Activated naive CD8-positive, alpha-beta T cell (primary cell): ENCODE measurements at regions not wholly inside any gene's neighbourhood (a gene's known extent, or its start where the extent isn't known, plus 50 kb on each side); places are given as distances from the start of the nearest gene placed in this dataset.

ENCODE experiments used
- H3K27ac Mint-ChIP-seq: one replicate; pipeline ENCODE4 v1.8.0; 2021; ENCODE audit warnings: mixed read lengths
- H3K27me3 Mint-ChIP-seq: one replicate; pipeline ENCODE4 v1.8.0; 2021; ENCODE audit warnings: mixed read lengths
- H3K36me3 Mint-ChIP-seq: one replicate; pipeline ENCODE4 v1.8.0; 2021; ENCODE audit warnings: mixed read lengths
- H3K4me1 Mint-ChIP-seq: one replicate; pipeline ENCODE4 v1.8.0; 2021; ENCODE audit warnings: low read depth, mixed read lengths
- H3K4me3 Mint-ChIP-seq: one replicate; pipeline ENCODE4 v1.8.0; 2021; ENCODE audit warnings: mild to moderate bottlenecking, mixed read lengths
- H3K9me3 Mint-ChIP-seq: one replicate; pipeline ENCODE4 v1.8.0; 2021; ENCODE audit warnings: low read depth, mixed read lengths

GRCh38 chr7:68904630-68905029 is 693.6 kb upstream of the AUTS2 start:
- H3K9me3 Mint-ChIP-seq: peaks cover 5% of the 10 kb centered on the region
- H3K27ac Mint-ChIP-seq: no peak overlapping the region
- no peaks in the 10 kb centered on the region for H3K27me3 Mint-ChIP-seq
- no peaks in the 10 kb centered on the region for H3K36me3 Mint-ChIP-seq
- H3K4me3 Mint-ChIP-seq: no peak overlapping the region
- H3K4me1 Mint-ChIP-seq: no peaks in the 10 kb centered on the region

DNA sequence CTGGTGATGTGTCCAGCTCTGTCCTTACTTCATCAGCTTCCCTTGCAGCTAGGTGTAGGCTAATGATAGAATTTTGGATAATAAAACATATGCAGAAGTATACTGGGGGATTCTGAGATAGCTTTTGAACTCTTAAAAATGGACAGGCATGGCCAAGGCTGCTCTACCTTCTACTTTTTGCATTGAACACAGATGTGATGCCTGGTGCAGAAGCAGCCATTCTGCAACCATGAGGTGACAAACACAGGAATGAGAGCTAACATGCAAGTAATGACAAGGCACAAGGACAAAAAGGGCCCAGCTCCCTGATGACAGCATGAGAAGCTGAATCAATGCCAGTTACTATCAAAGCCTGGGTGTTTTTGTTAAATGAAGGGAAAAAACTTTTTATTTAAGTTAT is 686.5 kb upstream of the AUTS2 start:
- no peak overlapping the region for H3K27ac Mint-ChIP-seq
- H3K4me1 Mint-ChIP-seq: no peaks in the 10 kb centered on the region
- H3K4me3 Mint-ChIP-seq: no peak overlapping the region
- no peaks in the 10 kb centered on the region for H3K27me3 Mint-ChIP-seq
- H3K9me3 Mint-ChIP-seq: peaks cover 26% of the 10 kb centered on the region
- no peaks in the 10 kb centered on the region for H3K36me3 Mint-ChIP-seq

GRCh38 chr7:68914006-68914405 is 684.3 kb upstream of the AUTS2 start:
- H3K36me3 Mint-ChIP-seq: no peaks in the 10 kb centered on the region
- peaks cover 33% of the 10 kb centered on the region for H3K9me3 Mint-ChIP-seq
- H3K27me3 Mint-ChIP-seq: no peaks in the 10 kb centered on the region
- H3K4me3 Mint-ChIP-seq: no peak overlapping the region
- no peak overlapping the region for H3K27ac Mint-ChIP-seq
- no peaks in the 10 kb centered on the region for H3K4me1 Mint-ChIP-seq

- no peaks in the 10 kb centered on the region for H3K27me3 Mint-ChIP-seq
- no peak overlapping the region for H3K4me3 Mint-ChIP-seq
- H3K27ac Mint-ChIP-seq: no peak overlapping the region
- H3K9me3 Mint-ChIP-seq: peaks cover 30% of the 10 kb centered on the region
- no peaks in the 10 kb centered on the region for H3K4me1 Mint-ChIP-seq
- H3K36me3 Mint-ChIP-seq: no peaks in the 10 kb centered on the region
Measured at GRCh38 chr7:68917041-68917651, 681.1 kb upstream of the AUTS2 start.

- H3K27ac Mint-ChIP-seq: no peak overlapping the region
- no peak overlapping the region for H3K4me3 Mint-ChIP-seq
- H3K27me3 Mint-ChIP-seq: no peaks in the 10 kb centered on the region
- H3K9me3 Mint-ChIP-seq: peaks cover 27% of the 10 kb centered on the region
- H3K36me3 Mint-ChIP-seq: no peaks in the 10 kb centered on the region
- no peaks in the 10 kb centered on the region for H3K4me1 Mint-ChIP-seq
Measured at GRCh38 chr7:68918621-68919020, 679.7 kb upstream of the AUTS2 start.

GRCh38 chr7:68922850-68923249 is 675.4 kb upstream of the AUTS2 start:
- H3K4me3 Mint-ChIP-seq: no peak overlapping the region
- peaks cover 9% of the 10 kb centered on the region for H3K9me3 Mint-ChIP-seq
- H3K27ac Mint-ChIP-seq: no peak overlapping the region
- no peaks in the 10 kb centered on the region for H3K36me3 Mint-ChIP-seq
- H3K27me3 Mint-ChIP-seq: no peaks in the 10 kb centered on the region
- no peaks in the 10 kb centered on the region for H3K4me1 Mint-ChIP-seq

GRCh38 chr7:68925241-68925640 is 673.0 kb upstream of the AUTS2 start:
- Mint-ChIP-seq H3K27me3 (no peaks in the 10 kb centered on the region), H3K4me1 (no peaks in the 10 kb centered on the region), H3K4me3 (no peak overlapping the region), H3K27ac (no peak overlapping the region), H3K36me3 (no peaks in the 10 kb centered on the region), H3K9me3 (peaks cover 13% of the 10 kb centered on the region)

DNA sequence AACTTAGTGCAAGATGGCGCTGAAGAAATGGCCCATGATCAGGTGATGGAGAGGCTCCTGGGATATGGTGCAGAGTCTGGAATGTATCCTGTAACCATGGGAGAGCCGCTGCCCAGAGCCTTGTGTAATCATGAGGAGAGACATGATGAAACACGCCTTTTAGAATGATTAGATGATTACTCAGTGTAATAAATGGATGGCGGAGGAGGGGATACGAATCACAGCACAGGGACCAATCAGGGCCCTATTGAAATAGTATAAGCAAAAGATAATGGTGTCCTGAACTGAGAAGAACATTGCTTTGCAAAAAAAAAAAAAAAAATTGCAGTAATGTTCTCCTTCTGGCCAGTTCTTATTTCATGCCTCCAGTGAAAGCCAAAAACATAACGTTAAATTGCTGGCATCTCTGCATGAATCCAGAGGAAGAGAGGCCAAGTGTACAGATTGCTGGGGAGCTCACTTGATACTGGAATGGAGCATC is 668.5 kb upstream of the AUTS2 start:
- Mint-ChIP-seq H3K9me3 (peaks cover 5% of the 10 kb centered on the region), H3K4me1 (no peaks in the 10 kb centered on the region), H3K36me3 (no peaks in the 10 kb centered on the region), H3K27me3 (no peaks in the 10 kb centered on the region), H3K27ac (no peak overlapping the region), H3K4me3 (no peak overlapping the region)

- H3K27me3 Mint-ChIP-seq: peaks cover 1% of the 10 kb centered on the region
- no peak overlapping the region for H3K27ac Mint-ChIP-seq
- no peak overlapping the region for H3K4me3 Mint-ChIP-seq
- no peaks in the 10 kb centered on the region for H3K36me3 Mint-ChIP-seq
- peaks cover 5% of the 10 kb centered on the region for H3K9me3 Mint-ChIP-seq
- no peaks in the 10 kb centered on the region for H3K4me1 Mint-ChIP-seq
Measured at GRCh38 chr7:68936471-68937035, 661.7 kb upstream of the AUTS2 start.

DNA sequence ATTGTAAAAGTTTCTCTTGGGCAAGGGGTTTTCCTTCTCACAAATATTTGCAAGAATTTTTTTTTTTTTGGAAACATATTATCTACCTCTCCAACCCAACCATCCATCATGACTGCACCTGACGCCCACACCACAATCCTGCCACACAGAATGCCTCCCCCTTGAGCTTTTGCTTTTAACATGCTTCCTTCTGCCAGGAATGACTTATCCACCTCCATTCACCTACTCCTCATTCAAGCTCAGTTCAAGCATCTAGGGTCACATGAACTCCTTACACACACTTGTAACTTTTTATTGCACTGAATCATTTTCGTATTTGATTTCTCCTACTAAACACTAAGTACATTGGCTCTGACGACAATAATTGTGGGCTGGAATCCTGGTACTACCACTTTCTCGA is 660.1 kb upstream of the AUTS2 start:
- Mint-ChIP-seq H3K36me3 (no peaks in the 10 kb centered on the region), H3K9me3 (peaks cover 9% of the 10 kb centered on the region), H3K4me3 (no peak overlapping the region), H3K27ac (no peak overlapping the region), H3K4me1 (no peaks in the 10 kb centered on the region), H3K27me3 (peaks cover 1% of the 10 kb centered on the region)

GRCh38 chr7:68943786-68944185 is 654.5 kb upstream of the AUTS2 start:
- H3K27ac Mint-ChIP-seq: no peak overlapping the region

GRCh38 chr7:68955656-68956055 is 642.6 kb upstream of the AUTS2 start:
- Mint-ChIP-seq H3K36me3 (no peaks in the 10 kb centered on the region), H3K27ac (no peak overlapping the region), H3K4me3 (no peak overlapping the region), H3K9me3 (peaks cover 8% of the 10 kb centered on the region), H3K27me3 (no peaks in the 10 kb centered on the region), H3K4me1 (no peaks in the 10 kb centered on the region)

More at GRCh38 chr7:68943786-68944185, 654.5 kb upstream of the AUTS2 start:
- Mint-ChIP-seq H3K9me3 (peaks cover 12% of the 10 kb centered on the region), H3K27me3 (peaks cover 1% of the 10 kb centered on the region), H3K4me1 (no peaks in the 10 kb centered on the region), H3K36me3 (no peaks in the 10 kb centered on the region), H3K4me3 (no peak overlapping the region)

GRCh38 chr7:68958571-68958970 is 639.7 kb upstream of the AUTS2 start:
- H3K27me3 Mint-ChIP-seq: peaks cover 2% of the 10 kb centered on the region
- peaks cover 12% of the 10 kb centered on the region for H3K9me3 Mint-ChIP-seq
- no peak overlapping the region for H3K27ac Mint-ChIP-seq
- no peaks in the 10 kb centered on the region for H3K4me1 Mint-ChIP-seq
- H3K4me3 Mint-ChIP-seq: no peak overlapping the region
- no peaks in the 10 kb centered on the region for H3K36me3 Mint-ChIP-seq

DNA sequence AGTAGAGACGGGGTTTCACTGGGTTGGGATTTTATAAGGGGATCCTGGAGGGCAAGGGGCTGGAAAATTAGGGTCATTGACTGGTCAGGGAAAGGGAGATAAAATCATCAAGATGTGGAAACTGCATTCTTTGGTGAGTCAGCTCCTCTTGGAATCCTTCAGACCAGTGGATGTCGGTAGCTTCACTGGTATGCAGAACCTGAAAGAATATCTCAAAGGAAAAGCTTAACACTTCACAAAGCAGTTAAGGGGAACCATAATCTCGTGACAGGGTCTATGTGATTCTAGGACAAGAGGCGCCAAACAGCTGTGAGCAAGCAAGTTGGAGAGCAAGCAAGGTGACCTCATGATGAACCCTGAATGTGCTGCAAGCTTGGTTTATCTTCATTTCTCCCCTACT is 634.7 kb upstream of the AUTS2 start:
- H3K9me3 Mint-ChIP-seq: peaks cover 23% of the 10 kb centered on the region
- no peak overlapping the region for H3K4me3 Mint-ChIP-seq
- no peaks in the 10 kb centered on the region for H3K4me1 Mint-ChIP-seq
- peaks cover 4% of the 10 kb centered on the region for H3K27me3 Mint-ChIP-seq
- H3K36me3 Mint-ChIP-seq: no peaks in the 10 kb centered on the region
- no peak overlapping the region for H3K27ac Mint-ChIP-seq

DNA sequence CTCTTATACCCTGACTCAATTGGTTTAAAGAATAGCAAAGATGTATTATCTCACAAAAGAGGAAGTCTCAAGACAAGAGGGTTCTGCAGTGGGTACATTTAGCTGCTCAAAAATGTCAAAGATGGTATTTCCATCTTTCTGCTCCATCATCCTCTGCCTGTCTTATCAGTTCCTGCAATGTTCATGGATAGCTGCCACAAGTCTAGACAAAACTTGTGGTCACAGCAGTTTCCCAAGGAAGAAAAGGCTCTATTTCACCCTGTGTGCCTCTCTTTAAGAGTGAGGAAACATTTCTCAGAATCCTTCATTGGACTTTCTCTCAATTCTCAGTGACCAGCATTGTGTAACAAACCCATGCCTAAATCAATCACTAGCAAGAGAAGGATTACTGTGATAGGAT is 634.2 kb upstream of the AUTS2 start:
- Mint-ChIP-seq H3K4me3 (no peak overlapping the region), H3K27ac (no peak overlapping the region), H3K4me1 (no peaks in the 10 kb centered on the region)

DNA sequence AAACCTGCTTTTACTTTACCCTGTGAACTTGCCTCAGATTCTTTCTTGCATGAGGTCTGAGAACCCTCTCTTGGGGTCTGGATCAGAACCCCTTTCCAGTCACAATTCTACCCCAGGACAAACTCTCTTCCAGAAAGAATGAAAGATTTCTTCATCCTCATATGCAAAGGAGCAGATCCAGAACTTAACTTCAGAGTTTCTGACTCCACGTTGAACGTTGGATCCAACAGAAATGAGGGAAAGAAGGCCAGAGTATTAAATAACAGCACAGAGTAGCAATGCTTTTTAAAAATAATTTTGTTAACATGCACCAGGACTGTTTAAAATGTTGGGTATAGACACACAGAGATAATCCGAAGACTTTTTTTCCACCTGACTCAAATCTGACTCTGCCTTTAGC is 632.9 kb upstream of the AUTS2 start:
- Mint-ChIP-seq H3K27ac (no peak overlapping the region), H3K27me3 (peaks cover 4% of the 10 kb centered on the region), H3K9me3 (peaks cover 20% of the 10 kb centered on the region), H3K4me1 (no peaks in the 10 kb centered on the region), H3K36me3 (no peaks in the 10 kb centered on the region), H3K4me3 (no peak overlapping the region)

More for the DNA sequence above, 634.2 kb upstream of the AUTS2 start:
- Mint-ChIP-seq H3K27me3 (peaks cover 4% of the 10 kb centered on the region), H3K9me3 (peaks cover 17% of the 10 kb centered on the region), H3K36me3 (no peaks in the 10 kb centered on the region)
